ENCODE measurements at regions not wholly inside any gene's neighbourhood (a gene's known extent, or its start where the extent isn't known, plus 50 kb on each side); places are given as distances from the start of the nearest gene placed in this dataset.

GRCh38 chr3:110656394-110657025 is 415.1 kb upstream of the NECTIN3 start:
- DNase-seq (ENCODE audit: low read depth), result peak; percentile 9
- TF ChIP-seq CTCF (IDR thresholded peaks at IDR 0.05; ENCODE audit: insufficient read depth, low read depth, low read length), result no peak
- no peak overlapping the region for H3K4me3 ChIP-seq (ENCODE audit: low read depth, low read length)

DNA sequence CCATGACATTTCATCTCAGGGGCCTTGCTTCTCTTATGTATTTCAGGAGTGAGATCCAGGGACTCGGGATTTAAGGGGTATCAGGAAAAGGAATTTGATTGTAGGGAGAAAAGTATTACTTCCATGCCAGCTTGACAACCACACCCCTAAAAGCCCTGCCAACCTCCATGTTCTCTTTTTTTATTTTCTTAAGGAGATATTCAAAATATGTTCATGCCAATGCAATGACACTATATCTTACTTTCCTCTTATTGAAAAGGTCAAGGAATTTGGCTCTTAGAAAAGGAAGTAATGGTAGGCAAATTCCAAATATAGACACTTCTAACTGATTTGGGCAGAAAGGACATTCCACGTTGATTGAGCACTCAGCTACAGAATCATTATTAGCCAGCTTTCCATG is 407.5 kb upstream of the NECTIN3 start:
- no peak for DNase-seq (ENCODE audit: low read depth)
- TF ChIP-seq CTCF (IDR thresholded peaks at IDR 0.05; ENCODE audit: insufficient read depth, low read depth, low read length), result no peak
- H3K4me3 ChIP-seq (ENCODE audit: low read depth, low read length), result no peak overlapping the region

DNA sequence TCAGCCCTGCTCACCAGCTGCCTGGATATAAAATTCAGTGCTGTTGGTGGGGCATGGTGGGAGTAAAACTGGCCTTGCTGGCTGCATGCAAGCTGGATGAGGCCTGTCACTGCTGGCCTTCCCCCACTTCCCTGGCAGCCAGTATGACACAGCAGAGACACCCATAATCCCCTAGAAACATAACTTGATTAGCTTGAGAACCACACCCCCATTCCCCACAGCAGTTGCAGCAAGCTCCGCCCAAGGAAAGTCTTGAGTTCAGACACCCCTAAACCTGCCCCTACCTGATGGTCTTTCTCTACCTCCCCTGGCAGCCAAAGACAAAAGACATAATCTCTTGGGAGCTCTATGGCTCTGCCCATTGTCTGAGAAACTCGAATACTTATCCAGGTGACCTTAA is 405.1 kb upstream of the NECTIN3 start:
- DNase-seq (ENCODE audit: low read depth), result no peak
- TF ChIP-seq CTCF (IDR thresholded peaks at IDR 0.05; ENCODE audit: insufficient read depth, low read depth, low read length), result no peak
- H3K4me3 ChIP-seq (ENCODE audit: low read depth, low read length), result no peak overlapping the region

DNA sequence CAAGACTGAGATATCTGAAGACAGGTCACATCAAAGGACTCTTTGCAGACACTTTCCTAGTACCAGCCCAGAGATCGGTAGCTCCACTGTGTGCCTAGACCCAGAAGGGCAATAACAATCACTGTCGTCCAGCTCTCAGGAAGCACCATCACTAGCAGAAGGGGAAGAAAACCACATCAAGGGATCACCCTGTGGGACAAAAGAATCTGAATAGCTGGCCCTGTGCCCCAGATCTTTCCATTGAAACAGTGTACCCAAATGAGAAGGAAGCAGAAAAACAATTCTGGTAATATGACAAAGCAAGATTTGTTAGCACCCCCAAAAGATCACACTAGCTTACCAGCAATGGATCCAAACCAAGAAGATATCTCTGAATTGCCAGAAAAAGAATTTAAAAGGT is 404.4 kb upstream of the NECTIN3 start:
- no peak for DNase-seq (ENCODE audit: low read depth)
- no peak overlapping the region for H3K4me3 ChIP-seq (ENCODE audit: low read depth, low read length)
- TF ChIP-seq CTCF (IDR thresholded peaks at IDR 0.05; ENCODE audit: insufficient read depth, low read depth, low read length), result no peak

- DNase-seq (ENCODE audit: low read depth), result no peak
- no peak overlapping the region for H3K4me3 ChIP-seq (ENCODE audit: low read depth, low read length)
- no peak for TF ChIP-seq CTCF (IDR thresholded peaks at IDR 0.05; ENCODE audit: insufficient read depth, low read depth, low read length)
Observed at GRCh38 chr3:110670407-110670806, 401.2 kb upstream of the NECTIN3 start.

DNA sequence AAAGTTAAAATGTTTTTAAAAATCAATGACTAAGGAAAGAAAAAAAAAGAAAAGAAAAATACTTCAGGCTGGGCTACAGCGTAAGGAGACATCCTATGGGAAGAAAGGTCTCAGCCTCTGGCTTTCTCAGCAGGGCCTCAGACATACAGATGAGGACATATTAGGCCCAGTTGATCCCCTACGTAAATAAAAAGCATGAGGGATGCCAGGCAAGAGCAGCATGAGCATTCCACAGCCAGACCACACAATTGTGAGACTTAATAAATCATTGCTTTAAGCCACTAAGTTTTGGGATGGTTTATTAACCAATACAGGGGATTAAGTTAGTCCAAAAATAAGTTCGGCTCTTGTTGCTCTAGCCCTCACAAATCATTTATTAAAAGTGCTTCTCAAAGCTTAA is 394.1 kb upstream of the NECTIN3 start:
- TF ChIP-seq CTCF (IDR thresholded peaks at IDR 0.05; ENCODE audit: insufficient read depth, low read depth, low read length), result no peak
- DNase-seq (ENCODE audit: low read depth), result peak; percentile 94
- no peak overlapping the region for H3K4me3 ChIP-seq (ENCODE audit: low read depth, low read length)

GRCh38 chr3:110679285-110679684 is 392.3 kb upstream of the NECTIN3 start:
- TF ChIP-seq CTCF (IDR thresholded peaks at IDR 0.05; ENCODE audit: insufficient read depth, low read depth, low read length), result no peak
- no peak overlapping the region for H3K4me3 ChIP-seq (ENCODE audit: low read depth, low read length)
- DNase-seq (ENCODE audit: low read depth), result no peak
